Fibroblast of villous mesenchyme (primary cell): ENCODE measurements at regions not wholly inside any gene's neighbourhood (a gene's known extent, or its start where the extent isn't known, plus 50 kb on each side); places are given as distances from the start of the nearest gene placed in this dataset.

ENCODE experiments used
- DNase-seq: peaks from one replicate; pipeline ENCODE4 v3.0.0-alpha.2; 2010; ENCODE audit warnings: low read depth
- H3K4me3 ChIP-seq: 2 replicates; pipeline ENCODE4 v1.5.1; 2011; ENCODE audit warnings: low read depth, mild to moderate bottlenecking, low read length
- TF ChIP-seq, protein P1 (sequence below): IDR thresholded peaks from 2 replicates; pipeline ENCODE4 v1.5.1; 2012; ENCODE audit warnings: low read depth, mild to moderate bottlenecking, low read length; ENCODE audit not compliant: insufficient read depth

DNA sequence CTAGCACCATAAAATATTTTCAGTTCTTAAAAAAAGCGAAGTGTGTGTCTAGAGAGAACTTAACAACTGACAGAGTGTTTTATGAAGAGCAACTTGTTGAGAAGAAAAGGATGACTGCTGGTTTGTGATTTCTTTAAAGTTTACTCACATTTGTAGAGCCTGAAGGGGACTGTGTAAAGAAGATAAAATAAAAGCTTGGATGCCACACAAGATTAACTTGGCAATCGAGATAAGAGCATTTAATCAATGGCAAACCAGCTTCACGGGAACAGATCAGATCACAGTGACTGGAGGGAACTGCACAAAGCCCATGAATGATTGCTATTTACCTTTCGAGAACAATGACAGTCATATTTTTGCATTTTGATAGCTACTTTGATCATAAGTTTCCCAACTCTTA lies 2013.1 kb upstream of the CDH9 start:
- no peak overlapping the region for H3K4me3 ChIP-seq
- no peak for DNase-seq
- TF ChIP-seq, protein P1, sequence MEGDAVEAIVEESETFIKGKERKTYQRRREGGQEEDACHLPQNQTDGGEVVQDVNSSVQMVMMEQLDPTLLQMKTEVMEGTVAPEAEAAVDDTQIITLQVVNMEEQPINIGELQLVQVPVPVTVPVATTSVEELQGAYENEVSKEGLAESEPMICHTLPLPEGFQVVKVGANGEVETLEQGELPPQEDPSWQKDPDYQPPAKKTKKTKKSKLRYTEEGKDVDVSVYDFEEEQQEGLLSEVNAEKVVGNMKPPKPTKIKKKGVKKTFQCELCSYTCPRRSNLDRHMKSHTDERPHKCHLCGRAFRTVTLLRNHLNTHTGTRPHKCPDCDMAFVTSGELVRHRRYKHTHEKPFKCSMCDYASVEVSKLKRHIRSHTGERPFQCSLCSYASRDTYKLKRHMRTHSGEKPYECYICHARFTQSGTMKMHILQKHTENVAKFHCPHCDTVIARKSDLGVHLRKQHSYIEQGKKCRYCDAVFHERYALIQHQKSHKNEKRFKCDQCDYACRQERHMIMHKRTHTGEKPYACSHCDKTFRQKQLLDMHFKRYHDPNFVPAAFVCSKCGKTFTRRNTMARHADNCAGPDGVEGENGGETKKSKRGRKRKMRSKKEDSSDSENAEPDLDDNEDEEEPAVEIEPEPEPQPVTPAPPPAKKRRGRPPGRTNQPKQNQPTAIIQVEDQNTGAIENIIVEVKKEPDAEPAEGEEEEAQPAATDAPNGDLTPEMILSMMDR: no peak

GRCh38 chr5:29042152-29042551 lies 2003.8 kb upstream of the CDH9 start:
- no peak overlapping the region for H3K4me3 ChIP-seq
- TF ChIP-seq, protein P1: no peak
- DNase-seq: no peak

DNA sequence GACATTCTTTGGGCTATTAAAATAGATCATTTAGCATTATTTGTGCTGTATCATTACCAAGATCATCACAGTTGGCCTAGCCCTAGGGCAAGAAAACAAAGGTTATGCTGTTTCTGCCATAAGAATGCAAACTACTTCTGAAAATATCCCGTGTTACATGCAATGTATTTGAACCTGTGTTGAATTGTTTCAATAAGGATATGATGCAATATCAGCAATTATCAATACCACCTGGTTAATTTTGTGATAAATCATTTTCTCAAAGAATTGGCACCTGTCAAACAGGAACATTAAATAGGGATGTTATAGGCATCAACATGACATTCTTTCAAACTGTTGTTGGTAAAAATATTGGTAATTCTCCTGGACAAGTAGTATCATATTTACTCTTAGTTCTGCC lies 2002.0 kb upstream of the CDH9 start:
- H3K4me3 ChIP-seq: no peak overlapping the region
- TF ChIP-seq, protein P1: no peak
- no peak for DNase-seq

- DNase-seq: no peak
- no peak overlapping the region for H3K4me3 ChIP-seq
- TF ChIP-seq, protein P1: no peak
These were observed 2001.6 kb upstream of the CDH9 start for GRCh38 chr5:29039994-29040393.

DNA sequence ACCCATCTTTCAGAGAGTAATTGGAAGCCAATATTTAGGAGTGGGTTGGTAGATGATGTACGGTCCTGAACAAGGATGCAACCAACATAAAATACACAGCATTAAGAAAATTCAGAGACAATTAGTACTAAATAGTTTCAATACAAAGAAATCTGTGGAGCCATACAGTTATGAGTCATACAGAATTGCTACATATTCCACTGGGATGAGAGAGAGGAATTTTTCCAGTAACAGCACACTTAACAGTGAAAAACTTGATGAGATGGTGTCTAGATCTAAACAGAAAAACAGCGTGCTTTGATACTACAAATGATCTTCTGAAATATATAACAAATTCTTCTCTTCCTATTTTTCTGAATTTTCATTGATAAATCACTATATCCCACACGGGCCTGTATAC lies 1999.3 kb upstream of the CDH9 start:
- no peak overlapping the region for H3K4me3 ChIP-seq
- TF ChIP-seq, protein P1: no peak
- DNase-seq: peak; percentile 13

DNA sequence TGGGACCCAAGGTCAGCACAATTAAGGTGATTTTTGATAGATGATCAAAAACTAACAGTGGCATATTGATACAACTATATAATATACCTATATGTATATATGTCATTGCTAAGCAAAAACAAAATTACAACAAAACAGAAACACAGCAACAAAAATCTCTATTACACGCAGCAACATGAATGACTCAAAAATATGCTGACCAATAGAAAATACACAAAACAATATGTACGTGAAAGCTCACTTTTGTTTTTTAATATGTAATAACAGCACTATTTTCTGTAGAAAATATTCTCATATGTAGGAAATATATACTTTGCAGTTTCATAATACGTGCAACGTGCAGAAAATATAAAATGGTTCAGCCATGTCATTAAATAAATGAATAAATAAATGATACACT lies 1985.7 kb upstream of the CDH9 start:
- H3K4me3 ChIP-seq: no peak overlapping the region
- DNase-seq: no peak
- TF ChIP-seq, protein P1: no peak

DNA sequence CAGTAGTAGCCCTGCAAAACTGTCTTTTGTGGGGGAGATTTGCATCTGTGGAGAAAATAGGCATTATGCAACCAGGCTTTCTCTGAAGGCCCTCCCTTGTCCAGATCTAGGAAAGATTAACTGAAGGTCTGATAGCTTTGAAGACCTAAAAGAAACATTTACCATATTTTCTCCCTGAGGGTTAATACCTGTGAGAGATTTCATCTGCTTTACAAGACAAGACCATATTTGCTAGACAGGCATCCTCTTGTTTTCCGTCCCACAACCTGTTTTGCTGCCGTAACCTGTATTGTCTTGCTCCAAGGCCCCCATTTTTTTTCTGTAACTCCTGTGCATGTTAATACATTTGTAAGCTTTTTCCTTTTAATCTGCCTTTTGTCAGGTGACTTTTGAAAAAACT lies 1985.2 kb upstream of the CDH9 start:
- DNase-seq: no peak
- TF ChIP-seq, protein P1: no peak
- no peak overlapping the region for H3K4me3 ChIP-seq
